KOPT-K1 (cell line): ENCODE measurements at regions not wholly inside any gene's neighbourhood (a gene's known extent, or its start where the extent isn't known, plus 50 kb on each side); places are given as distances from the start of the nearest gene placed in this dataset.
"Not testable (repeated sequence)": the region's sequence is repeated elsewhere in the genome, so short reads cannot be mapped to it uniquely, and the experiment has no call there.

Source experiments
- H3K27ac ChIP-seq: fragments of 200-600 bp; sonication (generic); 2 replicates; pipeline ENCODE4 v1.5.1; 2016; ENCODE audit warnings: antibody characterized with exemption, mild to moderate bottlenecking, low read depth, low read length; ENCODE audit not compliant: poor library complexity, severe bottlenecking
- H3K36me3 ChIP-seq: fragments of 200-600 bp; sonication (generic); 2 replicates; pipeline ENCODE4 v1.5.1; 2017; ENCODE audit warnings: antibody characterized with exemption, mild to moderate bottlenecking, low read length, moderate library complexity; ENCODE audit not compliant: insufficient read depth
- H3K9me3 ChIP-seq: fragments of 200-600 bp; sonication (generic); 2 replicates; pipeline ENCODE4 v1.5.1; 2017; ENCODE audit warnings: antibody characterized with exemption, low read length, mild to moderate bottlenecking; ENCODE audit not compliant: insufficient read depth, poor library complexity, severe bottlenecking

DNA sequence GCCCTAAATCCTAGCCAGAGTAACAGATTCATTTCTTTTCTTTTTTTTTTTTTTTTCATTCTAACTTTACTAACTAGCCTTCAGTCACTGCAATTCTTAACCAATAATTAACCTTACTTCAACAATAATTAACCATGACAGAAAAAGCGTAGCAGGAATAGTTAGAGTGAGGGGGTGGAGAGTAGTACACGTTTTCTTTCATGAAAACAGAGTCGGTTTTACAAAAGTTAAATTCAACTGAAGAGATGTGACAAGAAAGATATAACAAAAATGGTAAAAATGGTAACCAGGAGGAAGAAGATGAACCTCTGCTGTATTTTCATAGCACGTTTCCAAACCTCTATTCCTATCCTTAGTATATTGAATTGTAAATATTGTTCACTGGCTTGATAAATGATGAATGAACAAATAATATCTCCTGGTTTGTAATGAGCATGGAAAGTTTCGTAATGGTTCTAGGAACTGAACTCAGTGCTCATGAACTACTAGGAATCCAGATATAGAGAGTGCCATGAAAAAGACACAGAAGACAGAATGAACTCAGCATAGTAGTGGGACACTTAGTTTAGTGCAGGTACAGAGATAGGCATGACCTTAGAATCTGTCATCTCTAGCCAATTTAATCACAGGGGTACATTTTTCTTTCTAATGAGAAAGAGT lies 116.5 kb upstream of the ANO5 start:
- Histone ChIP-seq H3K27ac (no peak overlapping the region), H3K9me3 (no peaks in the 10 kb centered on the region), H3K36me3 (no peaks in the 10 kb centered on the region; the same call in 1 of the 2 replicates)

- no peaks in the 10 kb centered on the region; the same call in 1 of the 2 replicates for H3K36me3 ChIP-seq
- no peaks in the 10 kb centered on the region for H3K9me3 ChIP-seq
- H3K27ac ChIP-seq, result no peak overlapping the region
These were observed 114.8 kb upstream of the ANO5 start for GRCh38 chr11:22078063-22078462.

- H3K36me3 ChIP-seq, result no peaks in the 10 kb centered on the region; the same call in 1 of the 2 replicates
- H3K27ac ChIP-seq, result no peak overlapping the region
- no peaks in the 10 kb centered on the region for H3K9me3 ChIP-seq
These were observed 113.6 kb upstream of the ANO5 start for GRCh38 chr11:22079133-22079872.

- no peak overlapping the region for H3K27ac ChIP-seq
- H3K36me3 ChIP-seq, result no peaks in the 10 kb centered on the region; the same call in 1 of the 2 replicates
- no peaks in the 10 kb centered on the region for H3K9me3 ChIP-seq
These were observed 110.7 kb upstream of the ANO5 start for GRCh38 chr11:22082178-22082577.

DNA sequence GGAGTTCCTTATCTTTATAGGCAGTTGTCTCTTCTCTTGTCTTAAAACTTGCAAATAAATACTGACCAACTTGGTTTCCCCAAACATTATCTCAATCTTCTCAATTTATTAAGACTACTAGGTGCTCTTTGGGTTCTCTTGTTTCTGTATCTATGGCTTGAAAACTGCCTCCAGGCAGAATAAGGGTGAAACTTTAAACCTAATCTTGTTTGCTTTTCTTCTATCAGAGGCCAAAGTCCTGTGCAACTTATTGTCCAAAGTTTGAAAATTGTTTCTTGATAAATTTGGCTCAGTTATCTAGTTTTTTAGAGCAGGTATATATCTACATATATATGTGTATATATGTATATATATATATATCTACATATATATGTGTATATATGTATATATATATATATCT lies 110.1 kb upstream of the ANO5 start:
- no peaks in the 10 kb centered on the region; the same call in 1 of the 2 replicates for H3K36me3 ChIP-seq
- no peak overlapping the region for H3K27ac ChIP-seq
- no peaks in the 10 kb centered on the region for H3K9me3 ChIP-seq

DNA sequence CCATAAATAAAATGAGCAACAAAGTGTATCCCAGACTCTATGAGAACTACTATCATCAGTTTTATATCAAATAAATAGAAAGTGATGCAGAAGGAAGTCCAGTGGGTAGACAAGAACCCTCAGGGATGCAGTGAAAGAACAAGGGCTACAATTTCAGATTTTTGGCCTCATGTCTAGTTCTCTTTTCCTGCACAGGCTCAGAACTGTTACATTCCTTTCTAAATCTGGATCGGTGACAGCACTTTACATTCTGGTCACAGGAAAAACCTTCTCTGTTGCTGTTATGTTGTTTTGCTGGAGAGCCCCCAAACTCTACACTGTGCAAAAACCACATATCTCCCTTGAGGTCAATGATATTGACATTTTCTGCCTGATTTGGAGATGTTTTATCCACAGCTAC lies 108.8 kb upstream of the ANO5 start:
- Histone ChIP-seq H3K9me3 (no peaks in the 10 kb centered on the region), H3K36me3 (no peaks in the 10 kb centered on the region; the same call in 1 of the 2 replicates), H3K27ac (no peak overlapping the region)

DNA sequence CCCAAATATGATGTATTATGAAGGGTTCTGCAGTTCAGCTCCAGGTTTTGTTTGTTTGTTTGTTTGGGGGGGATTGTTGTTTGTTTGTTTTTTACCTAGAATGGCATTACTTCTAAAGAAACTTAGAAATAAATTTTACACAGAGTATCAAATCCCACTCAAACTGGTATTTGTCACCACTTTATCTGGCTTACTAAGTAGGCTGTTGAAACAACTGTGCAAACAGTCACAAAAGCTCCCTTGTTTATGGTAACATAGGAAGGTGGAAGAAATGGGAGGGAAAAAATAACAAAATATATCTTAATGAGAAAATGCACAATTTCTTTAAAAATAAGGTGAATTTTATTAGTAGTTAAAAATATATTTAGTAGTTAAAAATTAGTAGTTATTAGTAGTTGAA lies 108.3 kb upstream of the ANO5 start:
- H3K27ac ChIP-seq, result no peak overlapping the region

GRCh38 chr11:22089609-22090008 lies 103.3 kb upstream of the ANO5 start:
- no peak overlapping the region for H3K27ac ChIP-seq
- H3K36me3 ChIP-seq, result no peaks in the 10 kb centered on the region
- no peaks in the 10 kb centered on the region for H3K9me3 ChIP-seq

More for the DNA sequence above, 108.3 kb upstream of the ANO5 start:
- Histone ChIP-seq H3K9me3 (no peaks in the 10 kb centered on the region), H3K36me3 (no peaks in the 10 kb centered on the region; the same call in 1 of the 2 replicates)

GRCh38 chr11:22106566-22106965 lies 86.3 kb upstream of the ANO5 start:
- Histone ChIP-seq H3K9me3 (peaks cover 4% of the 10 kb centered on the region), H3K36me3 (no peaks in the 10 kb centered on the region)

DNA sequence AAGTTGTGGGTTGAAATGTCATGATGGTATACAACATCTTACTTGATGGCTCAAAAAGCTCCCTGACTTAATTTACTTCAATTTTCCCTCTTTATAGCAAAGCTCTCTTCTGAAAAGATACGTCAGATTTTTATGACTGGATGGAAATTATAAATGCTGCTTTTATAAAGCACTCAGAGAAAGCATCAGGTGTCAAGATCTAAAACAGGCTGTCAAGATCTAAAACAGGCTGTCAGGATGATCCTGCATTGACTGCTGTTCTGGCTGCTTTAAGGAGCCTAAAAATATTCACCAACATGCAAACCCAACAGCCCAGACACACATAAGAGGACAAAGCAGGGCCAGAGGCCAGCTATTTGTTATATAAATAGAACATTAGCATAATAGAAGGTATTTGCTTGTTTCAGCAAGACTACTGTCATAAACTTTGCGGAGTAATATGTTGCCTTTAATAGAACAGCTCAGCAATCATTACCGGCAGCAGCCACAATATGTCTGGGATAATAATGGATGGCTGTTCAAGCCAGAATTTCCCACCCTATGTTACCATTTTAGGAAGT lies 77.3 kb upstream of the ANO5 start:
- H3K27ac ChIP-seq, result no peak overlapping the region
- peaks cover 2% of the 10 kb centered on the region for H3K9me3 ChIP-seq
- H3K36me3 ChIP-seq, result no peaks in the 10 kb centered on the region

More at GRCh38 chr11:22106566-22106965, 86.3 kb upstream of the ANO5 start:
- H3K27ac ChIP-seq, result no peak overlapping the region

DNA sequence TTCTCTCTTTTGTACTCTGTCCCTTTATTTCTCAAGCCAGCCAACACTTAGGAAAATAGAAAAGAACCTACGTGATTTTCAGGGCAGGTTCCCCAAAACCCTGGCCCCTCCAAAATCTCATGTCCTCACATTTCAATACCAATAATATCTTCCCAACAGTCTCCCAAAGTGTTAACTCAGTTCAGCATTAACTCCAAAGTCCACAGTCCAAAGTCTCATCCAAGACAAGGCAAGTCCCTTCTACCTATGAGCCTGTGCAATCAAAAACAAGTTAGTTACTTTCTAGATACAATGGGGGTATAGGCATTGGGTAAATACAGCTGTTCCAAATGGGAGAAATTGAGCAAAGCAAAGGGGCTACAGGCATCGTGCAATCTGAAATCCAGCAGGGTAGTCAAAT lies 64.9 kb upstream of the ANO5 start:
- not testable (repeated sequence) for H3K36me3 ChIP-seq, H3K27ac ChIP-seq
- H3K9me3 ChIP-seq, result peaks cover 20% of the 10 kb centered on the region

GRCh38 chr11:22130462-22131053 lies 62.3 kb upstream of the ANO5 start:
- Histone ChIP-seq H3K36me3 (no peaks in the 10 kb centered on the region), H3K9me3 (peaks cover 20% of the 10 kb centered on the region), H3K27ac (no peak overlapping the region)

DNA sequence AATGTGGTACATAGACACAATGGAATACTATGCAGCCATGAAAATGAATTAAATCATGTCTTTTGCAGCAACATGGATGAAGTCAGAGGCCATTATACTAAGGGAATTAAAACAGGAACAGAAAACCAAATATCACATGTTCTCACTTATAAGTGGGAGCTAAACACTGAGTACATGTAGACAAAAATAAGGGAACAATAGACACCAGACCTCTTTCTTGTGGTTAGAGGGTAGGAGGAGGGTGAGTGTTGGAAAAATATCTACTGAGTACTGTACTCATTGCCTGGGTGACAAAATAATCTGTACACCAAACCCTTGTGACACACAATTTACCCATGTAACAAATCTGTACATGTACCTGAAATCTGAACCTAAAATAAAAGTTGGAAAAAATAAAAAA lies 59.1 kb upstream of the ANO5 start:
- Histone ChIP-seq H3K27ac (no peak overlapping the region), H3K36me3 (no peaks in the 10 kb centered on the region), H3K9me3 (no peaks in the 10 kb centered on the region)

GRCh38 chr11:22138264-22138663 lies 54.6 kb upstream of the ANO5 start:
- no peak overlapping the region for H3K27ac ChIP-seq

More at GRCh38 chr11:22138264-22138663, 54.6 kb upstream of the ANO5 start:
- Histone ChIP-seq H3K36me3 (no peaks in the 10 kb centered on the region), H3K9me3 (no peaks in the 10 kb centered on the region)
